D721Med (cell line): ENCODE measurements at regions not wholly inside any gene's neighbourhood (a gene's known extent, or its start where the extent isn't known, plus 50 kb on each side); places are given as distances from the start of the nearest gene placed in this dataset.

Experiments used
- DNase-seq: peaks from one replicate; pipeline ENCODE4 v3.0.0; 2011; ENCODE audit warnings: low spot score; ENCODE audit not compliant: insufficient read length
- FAIRE-seq: peaks from 2 replicates; lab custom pipeline; 2011; peaks lifted over from hg19 to GRCh38; lab: Jason Lieb, UNC
- TF ChIP-seq, protein P1 (sequence below): IDR thresholded peaks from 2 replicates; pipeline ENCODE4 v1.5.1; 2012; ENCODE audit warnings: mild to moderate bottlenecking, control low read depth; ENCODE audit not compliant: insufficient read depth; ENCODE audit errors: missing control alignments

DNA sequence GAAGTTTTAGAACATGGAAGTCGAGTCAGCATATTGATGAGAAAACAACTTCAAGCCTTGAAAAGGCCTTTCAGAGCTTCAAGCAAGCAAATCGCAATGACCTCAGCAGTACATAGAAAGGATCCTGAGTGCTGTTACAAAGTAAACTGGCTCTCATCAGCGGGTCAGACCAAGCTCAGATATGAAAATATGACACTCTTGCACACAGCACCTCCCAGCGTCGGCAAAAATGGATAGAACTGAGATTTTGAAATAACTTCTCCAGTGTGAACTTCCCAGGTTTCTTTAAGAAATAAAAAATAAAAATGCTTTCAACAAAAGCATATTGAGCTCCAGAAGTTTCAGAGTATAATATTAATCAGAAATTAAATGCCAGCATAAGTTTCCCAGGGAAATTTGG lies 296.9 kb downstream of the FBXO15 start:
- TF ChIP-seq, protein P1, sequence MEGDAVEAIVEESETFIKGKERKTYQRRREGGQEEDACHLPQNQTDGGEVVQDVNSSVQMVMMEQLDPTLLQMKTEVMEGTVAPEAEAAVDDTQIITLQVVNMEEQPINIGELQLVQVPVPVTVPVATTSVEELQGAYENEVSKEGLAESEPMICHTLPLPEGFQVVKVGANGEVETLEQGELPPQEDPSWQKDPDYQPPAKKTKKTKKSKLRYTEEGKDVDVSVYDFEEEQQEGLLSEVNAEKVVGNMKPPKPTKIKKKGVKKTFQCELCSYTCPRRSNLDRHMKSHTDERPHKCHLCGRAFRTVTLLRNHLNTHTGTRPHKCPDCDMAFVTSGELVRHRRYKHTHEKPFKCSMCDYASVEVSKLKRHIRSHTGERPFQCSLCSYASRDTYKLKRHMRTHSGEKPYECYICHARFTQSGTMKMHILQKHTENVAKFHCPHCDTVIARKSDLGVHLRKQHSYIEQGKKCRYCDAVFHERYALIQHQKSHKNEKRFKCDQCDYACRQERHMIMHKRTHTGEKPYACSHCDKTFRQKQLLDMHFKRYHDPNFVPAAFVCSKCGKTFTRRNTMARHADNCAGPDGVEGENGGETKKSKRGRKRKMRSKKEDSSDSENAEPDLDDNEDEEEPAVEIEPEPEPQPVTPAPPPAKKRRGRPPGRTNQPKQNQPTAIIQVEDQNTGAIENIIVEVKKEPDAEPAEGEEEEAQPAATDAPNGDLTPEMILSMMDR, result no peak
- DNase-seq (no peak), FAIRE-seq (peak; percentile 94)

DNA sequence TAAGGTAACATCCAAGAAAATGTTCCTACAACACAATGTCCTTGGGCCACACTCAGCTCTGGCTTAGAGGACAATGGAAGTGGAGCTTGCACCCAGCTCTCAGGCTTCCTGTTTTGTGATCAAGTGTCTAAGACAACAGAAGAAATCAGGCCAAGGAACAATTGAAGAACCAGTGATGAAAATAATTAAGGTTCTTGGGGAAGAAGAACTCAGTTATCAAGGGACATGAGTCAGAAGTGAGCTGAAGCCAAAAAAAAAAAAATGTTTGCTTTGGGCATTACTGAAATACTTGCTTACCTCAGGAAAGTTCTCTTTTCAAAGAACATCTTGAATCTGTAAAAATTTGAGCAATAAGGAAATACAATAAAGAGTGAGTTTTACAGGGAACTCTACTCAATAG lies 299.0 kb downstream of the FBXO15 start:
- TF ChIP-seq, protein P1, result no peak
- peak; percentile 89 for FAIRE-seq
- no peak for DNase-seq

DNA sequence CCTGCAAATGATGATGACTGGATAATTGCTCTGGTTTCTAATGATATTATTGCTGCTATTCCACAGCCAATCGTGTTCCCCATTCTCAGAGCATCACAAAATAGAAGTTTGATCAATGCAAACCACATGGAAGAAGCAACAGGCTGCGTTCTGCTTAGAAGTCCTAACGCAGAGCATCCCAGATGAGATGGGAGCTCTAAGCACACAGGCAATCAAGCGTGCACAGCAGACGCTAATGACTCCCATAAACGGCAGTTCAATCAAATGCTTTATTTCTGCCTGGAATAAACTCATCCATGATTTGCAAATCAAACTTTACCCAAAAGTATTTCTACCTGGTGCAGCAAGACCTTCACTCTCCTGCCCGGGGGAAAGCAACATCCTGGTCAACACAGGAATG lies 304.2 kb downstream of the FBXO15 start:
- TF ChIP-seq, protein P1, result no peak
- FAIRE-seq (no peak), DNase-seq (no peak)

DNA sequence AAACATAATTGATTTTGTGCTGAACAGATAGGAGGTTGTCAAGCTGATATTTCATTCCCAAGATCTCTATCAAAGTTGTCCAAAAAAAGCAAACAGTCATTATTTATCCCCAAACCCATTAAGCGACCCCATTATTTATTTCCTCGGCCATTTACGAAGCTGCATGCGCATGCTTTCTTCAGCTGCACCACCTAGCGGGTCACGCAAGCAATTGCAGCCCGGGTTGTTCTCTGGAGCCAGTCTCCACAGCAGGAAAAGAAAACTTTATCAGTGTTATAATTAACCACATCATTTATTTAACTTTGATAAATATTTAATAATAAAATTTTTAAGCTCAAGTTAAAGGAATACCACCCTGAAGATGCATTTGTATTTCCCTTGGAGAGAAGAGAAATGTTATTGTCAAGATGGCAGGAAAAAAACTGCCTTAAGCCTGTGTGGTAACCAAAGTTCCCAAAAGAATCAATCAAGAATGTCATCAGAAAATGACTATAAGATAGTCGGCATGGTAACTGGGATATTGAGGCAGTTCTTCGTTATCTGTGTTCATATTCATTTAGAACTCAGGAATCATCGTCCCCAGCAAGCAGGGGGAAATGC lies 304.7 kb downstream of the FBXO15 start:
- FAIRE-seq (no peak), DNase-seq (peak; percentile 53)
- TF ChIP-seq, protein P1, result peak; percentile 96

DNA sequence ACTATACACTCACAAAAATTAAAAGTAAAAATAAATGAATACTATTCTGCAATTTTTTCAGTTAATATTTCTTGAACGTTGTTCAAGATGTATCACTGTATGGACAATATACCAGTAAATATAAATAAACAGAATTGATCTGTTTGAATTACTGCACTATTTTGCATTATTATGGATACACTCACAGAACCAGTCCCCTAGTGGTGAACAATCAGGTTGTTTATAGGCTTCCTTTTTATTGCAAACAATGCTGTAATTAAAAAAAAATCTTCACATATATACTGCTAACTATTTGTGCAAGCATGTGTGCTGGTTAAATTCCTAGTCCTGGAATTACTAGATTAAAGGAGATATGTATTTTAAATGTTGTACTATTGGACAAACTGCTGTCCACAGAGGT lies 306.0 kb downstream of the FBXO15 start:
- no peak for FAIRE-seq
- TF ChIP-seq, protein P1, result no peak
- DNase-seq, result no peak

DNA sequence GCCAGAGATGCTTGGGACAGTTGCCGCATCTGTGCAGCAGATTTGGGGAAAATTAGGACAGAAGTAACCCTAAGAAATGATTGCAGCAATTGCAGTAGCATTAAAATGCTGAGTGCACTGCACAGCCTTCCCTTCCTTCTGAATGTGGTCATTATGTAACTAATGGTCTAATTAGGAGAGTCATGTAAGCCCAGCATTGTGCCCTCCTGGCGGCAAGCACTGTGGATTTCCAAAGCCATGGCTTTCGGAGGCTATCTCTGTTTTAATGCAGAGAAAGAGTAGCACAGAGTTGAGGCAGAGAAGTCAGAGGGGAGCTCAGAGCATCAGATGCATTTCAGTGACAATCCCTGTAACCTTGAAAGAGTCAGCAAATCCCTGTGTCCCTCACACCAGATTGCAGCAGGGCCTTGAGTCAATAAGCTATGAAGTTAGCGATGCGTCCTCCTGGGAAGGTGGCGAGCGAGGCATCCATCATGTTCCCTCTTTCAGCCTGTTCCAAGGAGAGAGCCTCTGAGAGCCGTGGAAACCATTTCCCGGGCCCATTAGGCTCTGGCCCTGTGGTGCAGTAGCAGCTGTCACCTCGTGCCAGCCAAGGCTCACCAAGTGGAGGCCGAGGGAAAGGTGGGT lies 307.2 kb downstream of the FBXO15 start:
- TF ChIP-seq, protein P1, result no peak
- no peak for FAIRE-seq
- no peak for DNase-seq

DNA sequence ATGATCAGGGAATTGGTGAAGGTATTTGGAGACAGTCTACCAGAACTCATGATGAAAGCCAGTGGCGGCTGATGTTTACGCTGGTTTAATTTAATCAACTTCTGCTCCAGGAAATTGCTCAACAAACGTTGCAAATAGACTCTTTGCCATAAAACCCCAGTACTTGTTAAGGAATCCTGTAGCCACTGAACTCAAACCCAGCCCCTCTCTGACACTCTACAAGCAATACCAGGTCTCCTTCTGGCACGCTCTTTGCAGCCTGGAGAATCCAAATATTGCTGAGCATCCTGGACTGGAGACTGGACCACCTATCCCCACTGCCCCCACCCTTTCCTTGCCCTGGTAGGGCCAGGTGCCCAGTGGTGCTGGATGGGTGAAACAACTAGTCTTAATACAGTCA lies 308.2 kb downstream of the FBXO15 start:
- TF ChIP-seq, protein P1, result no peak
- no peak for FAIRE-seq

More for the DNA sequence above, 308.2 kb downstream of the FBXO15 start:
- no peak for DNase-seq
